ENCODE measurements at regions not wholly inside any gene's neighbourhood (a gene's known extent, or its start where the extent isn't known, plus 50 kb on each side); places are given as distances from the start of the nearest gene placed in this dataset.

- no peak overlapping the region for H2BK120ac ChIP-seq (ENCODE audit: low read depth, low read length)
- no peak overlapping the region for H3K23ac ChIP-seq (ENCODE audit: low read depth, low read length, poor library complexity)
- no peaks in the 10 kb centered on the region for H3K36me3 ChIP-seq (replicated peaks in 1 of 2; ENCODE audit: control insufficient read depth in 2 of 2, insufficient read depth in 2 of 2, low read length in 2 of 2)
- no peak overlapping the region for H2BK12ac ChIP-seq (ENCODE audit: low read length)
- no peaks in the 10 kb centered on the region for H3K79me1 ChIP-seq (ENCODE audit: low read depth, low read length)
- H4K8ac ChIP-seq (ENCODE audit: low read depth, low read length), result no peak overlapping the region
- no peak overlapping the region for H4K91ac ChIP-seq (ENCODE audit: low read depth, low read length, poor library complexity)
- no peaks in the 10 kb centered on the region for H3K4me1 ChIP-seq (ENCODE audit: control insufficient read depth in 2 of 2, insufficient read depth in 1 of 2, low read depth in 1 of 2, low read length in 2 of 2)
- no peak overlapping the region for H3K14ac ChIP-seq (ENCODE audit: low read length)
- H3K4me3 ChIP-seq (ENCODE audit: low read length in 2 of 2), result no peak overlapping the region
- no CpG with 5 or more reads among the region's 7 CpGs for WGBS, 2 donors (ENCODE audit: extremely low coverage in 2 of 2, insufficient read length in 2 of 2, insufficient replicate concordance in 1 of 2)
- no peak overlapping the region for H3K9ac ChIP-seq (ENCODE audit: low read depth, low read length, poor library complexity)
- no peaks in the 10 kb centered on the region for H3K27me3 ChIP-seq (ENCODE audit: control insufficient read depth in 3 of 3, insufficient read depth in 3 of 3, low read depth in 1 of 3, low read length in 3 of 3)
- no peak overlapping the region for H3K4me2 ChIP-seq (ENCODE audit: insufficient read depth, low read length, poor library complexity, severe bottlenecking)
- H3K4ac ChIP-seq (ENCODE audit: low read length), result no peak overlapping the region
- no peak overlapping the region for H2BK15ac ChIP-seq (ENCODE audit: low read length)
- no peak overlapping the region for H3K18ac ChIP-seq (ENCODE audit: low read length)
- no peak overlapping the region for H2AK5ac ChIP-seq (ENCODE audit: low read depth, low read length)
- H2BK5ac ChIP-seq (ENCODE audit: low read length), result no peak overlapping the region
- H3K9me3 ChIP-seq (replicated peaks in 1 of 2; ENCODE audit: control insufficient read depth in 2 of 2, insufficient read depth in 1 of 2, low read depth in 1 of 2, low read length in 2 of 2), result no peaks in the 10 kb centered on the region
- H3K27ac ChIP-seq (replicated peaks; ENCODE audit: low read length), result no peak overlapping the region
- no peak overlapping the region for H2AFZ ChIP-seq (ENCODE audit: low read length)
- DNase-seq (ENCODE audit: low spot score), result no peak
Observed at GRCh38 chr1:218964471-218965185, 209.1 kb upstream of the LYPLAL1 start.

- no CpG with 5 or more reads among the region's 1 CpG for WGBS, 2 donors (ENCODE audit: extremely low coverage in 2 of 2, insufficient read length in 2 of 2, insufficient replicate concordance in 1 of 2)
- no peaks in the 10 kb centered on the region for H3K4me1 ChIP-seq (ENCODE audit: control insufficient read depth in 2 of 2, insufficient read depth in 1 of 2, low read depth in 1 of 2, low read length in 2 of 2)
Observed at GRCh38 chr1:218965821-218966220, 207.9 kb upstream of the LYPLAL1 start.

GRCh38 chr1:218967254-218967653 is 206.4 kb upstream of the LYPLAL1 start:
- Histone ChIP-seq H2BK120ac (ENCODE audit: low read depth, low read length) (no peak overlapping the region), H2AFZ (ENCODE audit: low read length) (no peak overlapping the region), H2BK15ac (ENCODE audit: low read length) (no peak overlapping the region), H3K14ac (ENCODE audit: low read length) (no peak overlapping the region), H4K8ac (ENCODE audit: low read depth, low read length) (no peak overlapping the region), H3K27me3 (ENCODE audit: control insufficient read depth in 3 of 3, insufficient read depth in 3 of 3, low read depth in 1 of 3, low read length in 3 of 3) (no peaks in the 10 kb centered on the region), H3K4me2 (ENCODE audit: insufficient read depth, low read length, poor library complexity, severe bottlenecking) (no peak overlapping the region), H3K9me3 (replicated peaks in 1 of 2; ENCODE audit: control insufficient read depth in 2 of 2, insufficient read depth in 1 of 2, low read depth in 1 of 2, low read length in 2 of 2) (no peaks in the 10 kb centered on the region), H3K4me1 (ENCODE audit: control insufficient read depth in 2 of 2, insufficient read depth in 1 of 2, low read depth in 1 of 2, low read length in 2 of 2) (no peaks in the 10 kb centered on the region), H2BK5ac (ENCODE audit: low read length) (no peak overlapping the region), H3K23ac (ENCODE audit: low read depth, low read length, poor library complexity) (no peak overlapping the region), H3K18ac (ENCODE audit: low read length) (no peak overlapping the region), H3K79me1 (ENCODE audit: low read depth, low read length) (no peaks in the 10 kb centered on the region), H3K36me3 (replicated peaks in 1 of 2; ENCODE audit: control insufficient read depth in 2 of 2, insufficient read depth in 2 of 2, low read length in 2 of 2) (no peaks in the 10 kb centered on the region), H3K9ac (ENCODE audit: low read depth, low read length, poor library complexity) (no peak overlapping the region), H3K27ac (replicated peaks; ENCODE audit: low read length) (no peak overlapping the region), H4K91ac (ENCODE audit: low read depth, low read length, poor library complexity) (no peak overlapping the region), H3K4ac (ENCODE audit: low read length) (no peak overlapping the region), H2BK12ac (ENCODE audit: low read length) (no peak overlapping the region), H3K4me3 (ENCODE audit: low read length in 2 of 2) (no peak overlapping the region), H2AK5ac (ENCODE audit: low read depth, low read length) (no peak overlapping the region)
- DNase-seq (ENCODE audit: low spot score), result no peak
- WGBS, 2 donors (ENCODE audit: extremely low coverage in 2 of 2, insufficient read length in 2 of 2, insufficient replicate concordance in 1 of 2), result no CpG with 5 or more reads among the region's 2 CpGs

More at GRCh38 chr1:218965821-218966220, 207.9 kb upstream of the LYPLAL1 start:
- no peak overlapping the region for H3K23ac ChIP-seq (ENCODE audit: low read depth, low read length, poor library complexity)
- no peak overlapping the region for H3K14ac ChIP-seq (ENCODE audit: low read length)
- H3K36me3 ChIP-seq (replicated peaks in 1 of 2; ENCODE audit: control insufficient read depth in 2 of 2, insufficient read depth in 2 of 2, low read length in 2 of 2), result no peaks in the 10 kb centered on the region
- H2AK5ac ChIP-seq (ENCODE audit: low read depth, low read length), result no peak overlapping the region
- no peak overlapping the region for H3K4me3 ChIP-seq (ENCODE audit: low read length in 2 of 2)
- H3K4me2 ChIP-seq (ENCODE audit: insufficient read depth, low read length, poor library complexity, severe bottlenecking), result no peak overlapping the region
- no peaks in the 10 kb centered on the region for H3K79me1 ChIP-seq (ENCODE audit: low read depth, low read length)
- no peak overlapping the region for H4K8ac ChIP-seq (ENCODE audit: low read depth, low read length)
- no peak overlapping the region for H3K9ac ChIP-seq (ENCODE audit: low read depth, low read length, poor library complexity)
- DNase-seq (ENCODE audit: low spot score), result no peak
- H2BK15ac ChIP-seq (ENCODE audit: low read length), result no peak overlapping the region
- H3K18ac ChIP-seq (ENCODE audit: low read length), result no peak overlapping the region
- H3K4ac ChIP-seq (ENCODE audit: low read length), result no peak overlapping the region
- H4K91ac ChIP-seq (ENCODE audit: low read depth, low read length, poor library complexity), result no peak overlapping the region
- no peak overlapping the region for H2BK12ac ChIP-seq (ENCODE audit: low read length)
- no peak overlapping the region for H3K27ac ChIP-seq (replicated peaks; ENCODE audit: low read length)
- no peak overlapping the region for H2BK120ac ChIP-seq (ENCODE audit: low read depth, low read length)
- H3K9me3 ChIP-seq (replicated peaks in 1 of 2; ENCODE audit: control insufficient read depth in 2 of 2, insufficient read depth in 1 of 2, low read depth in 1 of 2, low read length in 2 of 2), result no peaks in the 10 kb centered on the region
- no peak overlapping the region for H2BK5ac ChIP-seq (ENCODE audit: low read length)
- no peaks in the 10 kb centered on the region for H3K27me3 ChIP-seq (ENCODE audit: control insufficient read depth in 3 of 3, insufficient read depth in 3 of 3, low read depth in 1 of 3, low read length in 3 of 3)
- no peak overlapping the region for H2AFZ ChIP-seq (ENCODE audit: low read length)

GRCh38 chr1:218967836-218968235 is 205.8 kb upstream of the LYPLAL1 start:
- no peak overlapping the region for H2BK12ac ChIP-seq (ENCODE audit: low read length)
- no peak overlapping the region for H3K14ac ChIP-seq (ENCODE audit: low read length)
- no peak overlapping the region for H3K9ac ChIP-seq (ENCODE audit: low read depth, low read length, poor library complexity)
- no peak overlapping the region for H2BK120ac ChIP-seq (ENCODE audit: low read depth, low read length)
- H3K27me3 ChIP-seq (ENCODE audit: control insufficient read depth in 3 of 3, insufficient read depth in 3 of 3, low read depth in 1 of 3, low read length in 3 of 3), result no peaks in the 10 kb centered on the region
- no peaks in the 10 kb centered on the region for H3K9me3 ChIP-seq (replicated peaks in 1 of 2; ENCODE audit: control insufficient read depth in 2 of 2, insufficient read depth in 1 of 2, low read depth in 1 of 2, low read length in 2 of 2)
- no peaks in the 10 kb centered on the region for H3K79me1 ChIP-seq (ENCODE audit: low read depth, low read length)
- no peak overlapping the region for H4K8ac ChIP-seq (ENCODE audit: low read depth, low read length)
- H2BK15ac ChIP-seq (ENCODE audit: low read length), result no peak overlapping the region
- no CpG with 5 or more reads among the region's 2 CpGs for WGBS, 2 donors (ENCODE audit: extremely low coverage in 2 of 2, insufficient read length in 2 of 2, insufficient replicate concordance in 1 of 2)
- no peak overlapping the region for H2AK5ac ChIP-seq (ENCODE audit: low read depth, low read length)
- no peak overlapping the region for H3K27ac ChIP-seq (replicated peaks; ENCODE audit: low read length)
- no peak overlapping the region for H4K91ac ChIP-seq (ENCODE audit: low read depth, low read length, poor library complexity)
- no peak overlapping the region for H3K4me2 ChIP-seq (ENCODE audit: insufficient read depth, low read length, poor library complexity, severe bottlenecking)
- H3K36me3 ChIP-seq (replicated peaks in 1 of 2; ENCODE audit: control insufficient read depth in 2 of 2, insufficient read depth in 2 of 2, low read length in 2 of 2), result no peaks in the 10 kb centered on the region
- no peak overlapping the region for H2AFZ ChIP-seq (ENCODE audit: low read length)
- no peak overlapping the region for H3K4me3 ChIP-seq (ENCODE audit: low read length in 2 of 2)
- H3K23ac ChIP-seq (ENCODE audit: low read depth, low read length, poor library complexity), result no peak overlapping the region
- no peak overlapping the region for H3K18ac ChIP-seq (ENCODE audit: low read length)
- no peaks in the 10 kb centered on the region for H3K4me1 ChIP-seq (ENCODE audit: control insufficient read depth in 2 of 2, insufficient read depth in 1 of 2, low read depth in 1 of 2, low read length in 2 of 2)
- H3K4ac ChIP-seq (ENCODE audit: low read length), result no peak overlapping the region
- H2BK5ac ChIP-seq (ENCODE audit: low read length), result no peak overlapping the region
- DNase-seq (ENCODE audit: low spot score), result no peak
